ENCODE measurements at regions not wholly inside any gene's neighbourhood (a gene's known extent, or its start where the extent isn't known, plus 50 kb on each side); places are given as distances from the start of the nearest gene placed in this dataset.

- in situ Hi-C loops (cut with MboI; ENCODE audit: low sequenced_read_pairs in 4 of 4), result no loop called here
- peaks cover 0 to 15% (median 0%) of the 10 kb centered on the region in 3 donors for H3K27me3 ChIP-seq
- TF ChIP-seq POLR2A (IDR thresholded peaks at IDR 0.05) (no peak), CTCF (IDR thresholded peaks at IDR 0.05 in 4 of 5, conservative IDR thresholded peaks at IDR 0.05 in 1 of 5) (no peak)
- no peaks in the 10 kb centered on the region for H3K9me3 ChIP-seq
- no peak for DNase-seq
- no peak overlapping the region for H3K27ac ChIP-seq
- no peak for ATAC-seq
- H3K4me3 ChIP-seq, result no peak overlapping the region
- peaks cover 0 to 7% of the 10 kb centered on the region in 2 donors for H3K4me1 ChIP-seq
- intact Hi-C loops (cut with DNase I; ENCODE audit: low total_unique reads), result no loop called here
- no peaks in the 10 kb centered on the region for H3K36me3 ChIP-seq
Measured at GRCh38 chr6:14309951-14310445, 192.4 kb downstream of the CD83 start.

GRCh38 chr6:14310960-14311359 is 193.4 kb downstream of the CD83 start:
- ATAC-seq, result no peak
- Histone ChIP-seq H3K9me3 (no peaks in the 10 kb centered on the region), H3K27me3 (peaks cover 0 to 15% (median 0%) of the 10 kb centered on the region in 3 donors), H3K36me3 (no peaks in the 10 kb centered on the region), H3K27ac (no peak overlapping the region), H3K4me3 (no peak overlapping the region), H3K4me1 (peaks cover 0 to 2% of the 10 kb centered on the region in 2 donors)
- in situ Hi-C loops (cut with MboI; ENCODE audit: low sequenced_read_pairs in 4 of 4), result no loop called here
- intact Hi-C loops (cut with DNase I; ENCODE audit: low total_unique reads), result no loop called here
- no peak for DNase-seq
- TF ChIP-seq CTCF (IDR thresholded peaks at IDR 0.05 in 4 of 5, conservative IDR thresholded peaks at IDR 0.05 in 1 of 5) (no peak), POLR2A (IDR thresholded peaks at IDR 0.05) (no peak)

GRCh38 chr6:14312587-14312986 is 195.0 kb downstream of the CD83 start:
- Histone ChIP-seq H3K27me3 (peaks cover 0 to 15% (median 0%) of the 10 kb centered on the region in 3 donors), H3K9me3 (no peaks in the 10 kb centered on the region), H3K27ac (no peak overlapping the region), H3K4me1 (no peaks in the 10 kb centered on the region), H3K4me3 (no peak overlapping the region), H3K36me3 (no peaks in the 10 kb centered on the region)
- in situ Hi-C loops (cut with MboI; ENCODE audit: low sequenced_read_pairs in 4 of 4), result no loop called here
- no peak for DNase-seq
- ATAC-seq, result no peak
- intact Hi-C loops (cut with DNase I; ENCODE audit: low total_unique reads), result no loop called here
- TF ChIP-seq POLR2A (IDR thresholded peaks at IDR 0.05), result no peak
- TF ChIP-seq CTCF (IDR thresholded peaks at IDR 0.05 in 4 of 5, conservative IDR thresholded peaks at IDR 0.05 in 1 of 5), result no peak

- H3K4me3 ChIP-seq, result no peak overlapping the region
- H3K4me1 ChIP-seq, result no peaks in the 10 kb centered on the region
- H3K27me3 ChIP-seq, result peaks cover 0 to 11% (median 0%) of the 10 kb centered on the region in 3 donors
- in situ Hi-C loops (cut with MboI; ENCODE audit: low sequenced_read_pairs in 4 of 4) (no loop called here), intact Hi-C loops (cut with DNase I; ENCODE audit: low total_unique reads) (no loop called here)
- TF ChIP-seq CTCF (IDR thresholded peaks at IDR 0.05 in 4 of 5, conservative IDR thresholded peaks at IDR 0.05 in 1 of 5), result no peak
- TF ChIP-seq POLR2A (IDR thresholded peaks at IDR 0.05), result no peak
- DNase-seq (no peak), ATAC-seq (no peak)
- H3K9me3 ChIP-seq, result no peaks in the 10 kb centered on the region
- no peaks in the 10 kb centered on the region for H3K36me3 ChIP-seq
- H3K27ac ChIP-seq, result no peak overlapping the region
Measured at GRCh38 chr6:14313248-14313647, 195.7 kb downstream of the CD83 start.

GRCh38 chr6:14315353-14315752 is 197.8 kb downstream of the CD83 start:
- intact Hi-C loops (cut with DNase I; ENCODE audit: low total_unique reads), result no loop called here
- Histone ChIP-seq H3K27me3 (no peaks in the 10 kb centered on the region), H3K9me3 (no peaks in the 10 kb centered on the region), H3K27ac (no peak overlapping the region), H3K4me3 (no peak overlapping the region), H3K36me3 (no peaks in the 10 kb centered on the region), H3K4me1 (no peaks in the 10 kb centered on the region)
- DNase-seq (no peak), ATAC-seq (no peak)
- in situ Hi-C loops (cut with MboI; ENCODE audit: low sequenced_read_pairs in 4 of 4), result no loop called here
- TF ChIP-seq POLR2A (IDR thresholded peaks at IDR 0.05) (no peak), CTCF (IDR thresholded peaks at IDR 0.05 in 4 of 5, conservative IDR thresholded peaks at IDR 0.05 in 1 of 5) (no peak)
